HG03095 (cell line): ENCODE measurements at regions not wholly inside any gene's neighbourhood (a gene's known extent, or its start where the extent isn't known, plus 50 kb on each side); places are given as distances from the start of the nearest gene placed in this dataset.

Experiments used
- ATAC-seq: cut with Tn5 transposase; IDR thresholded peaks from one replicate; pipeline ENCODE4 v1.9.1; 2021; ENCODE audit warnings: moderate library complexity; ENCODE audit not compliant: unreplicated experiment

- no peak for ATAC-seq
Measured at GRCh38 chr4:128573781-128574508, 235.6 kb upstream of the JADE1 start.

GRCh38 chr4:128572778-128573241 is 236.7 kb upstream of the JADE1 start:
- no peak for ATAC-seq

- no peak for ATAC-seq
Measured at GRCh38 chr4:128571747-128572146, 237.8 kb upstream of the JADE1 start.

GRCh38 chr4:128570387-128570975 is 239.0 kb upstream of the JADE1 start:
- no peak for ATAC-seq

GRCh38 chr4:128566693-128567092 is 242.8 kb upstream of the JADE1 start:
- ATAC-seq, result no peak

GRCh38 chr4:128565565-128566186 is 243.8 kb upstream of the JADE1 start:
- no peak for ATAC-seq

- ATAC-seq, result no peak
Measured at GRCh38 chr4:128565054-128565453, 244.4 kb upstream of the JADE1 start.

- no peak for ATAC-seq
Measured at GRCh38 chr4:128564081-128564630, 245.3 kb upstream of the JADE1 start.

- ATAC-seq, result no peak
Measured at GRCh38 chr4:128560754-128561495, 248.6 kb upstream of the JADE1 start.

- ATAC-seq, result no peak
Measured at GRCh38 chr4:128558896-128559679, 250.4 kb upstream of the JADE1 start.

GRCh38 chr4:128556756-128557155 is 252.7 kb upstream of the JADE1 start:
- ATAC-seq, result no peak

GRCh38 chr4:128553686-128554515 is 255.6 kb upstream of the JADE1 start:
- no peak for ATAC-seq

- no peak for ATAC-seq
Measured at GRCh38 chr4:128552586-128552907, 257.0 kb upstream of the JADE1 start.

GRCh38 chr4:128551280-128551679 is 258.2 kb upstream of the JADE1 start:
- no peak for ATAC-seq

- no peak for ATAC-seq
Measured at GRCh38 chr4:128550060-128550459, 259.4 kb upstream of the JADE1 start.

GRCh38 chr4:128549636-128550035 is 259.9 kb upstream of the JADE1 start:
- no peak for ATAC-seq

- ATAC-seq, result no peak
Measured at GRCh38 chr4:128548381-128548780, 260.8 kb upstream of the PGRMC2 start.

- no peak for ATAC-seq
Measured at GRCh38 chr4:128544272-128544671, 256.7 kb upstream of the PGRMC2 start.

GRCh38 chr4:128543696-128544095 is 256.1 kb upstream of the PGRMC2 start:
- no peak for ATAC-seq

- no peak for ATAC-seq
Measured at GRCh38 chr4:128542047-128542446, 254.4 kb upstream of the PGRMC2 start.
